Endothelial cell of umbilical vein (primary cell): ENCODE measurements at regions not wholly inside any gene's neighbourhood (a gene's known extent, or its start where the extent isn't known, plus 50 kb on each side); places are given as distances from the start of the nearest gene placed in this dataset.

ENCODE experiments used
- BruUV-seq: library from RNA; stranded (reverse); fragments of 400-500 nt; replicated peaks from 2 replicates; lab custom pipeline; 2021; lab: Mats Ljungman, UMichigan
- CTCF ChIA-PET: fragments of 300-600, 350-600 bp; sonication (Branson Sonifier 250); formaldehyde crosslinking; loops from one replicate; lab custom pipeline; 2021; ENCODE audit warnings: antibody characterized with exemption, inconsistent platforms; lab: Charles Lee
- POLR2A ChIA-PET: fragments of 300-600, 350-600 bp; sonication (Branson Sonifier 250); formaldehyde crosslinking; loops from one replicate; lab custom pipeline; 2021; ENCODE audit warnings: antibody characterized with exemption, inconsistent platforms; lab: Charles Lee
- DNase-seq: peaks from one replicate; pipeline ENCODE4 v3.0.0-alpha.2; 2011; ENCODE audit warnings: low read depth, low spot score
- FAIRE-seq: peaks from 2 replicates; lab custom pipeline; 2011; peaks lifted over from hg19 to GRCh38; lab: Jason Lieb, UNC
- H2AFZ ChIP-seq: 2 replicates; pipeline ENCODE4 v1.6.0; 2012; ENCODE audit warnings: low read depth, low read length, control low read depth, inconsistent platforms
- H3K27ac ChIP-seq: 2 replicates; pipeline ENCODE4 v1.5.1; 2011; ENCODE audit warnings: low read depth, mild to moderate bottlenecking, control low read depth, low read length, moderate library complexity; ENCODE audit not compliant: insufficient read depth
- H3K27me3 ChIP-seq, 2 experiments: 2 replicates each; pipeline versions ENCODE4 v1.6.0 to v1.6.1; 2011; ENCODE audit warnings: low read length in 2 of 2, mixed read lengths in 1 of 2; ENCODE audit not compliant: control insufficient read depth in 2 of 2, insufficient read depth in 2 of 2
- H3K36me3 ChIP-seq, 2 experiments: 2 replicates in 1 of 2; 3 replicates in 1 of 2; pipeline ENCODE4 v1.5.1; 2011; ENCODE audit warnings: low read length in 2 of 2, mild to moderate bottlenecking in 1 of 2, moderate library complexity in 1 of 2; ENCODE audit not compliant: control insufficient read depth in 2 of 2, insufficient read depth in 2 of 2; ENCODE audit errors: extremely low read depth in 1 of 2
- H3K4me1 ChIP-seq: 3 replicates; pipeline ENCODE4 v1.5.1; 2011; ENCODE audit warnings: mild to moderate bottlenecking, low read length; ENCODE audit not compliant: control insufficient read depth, insufficient read depth; ENCODE audit errors: extremely low read depth
- H3K4me2 ChIP-seq: 2 replicates; pipeline ENCODE4 v1.6.1; 2011; ENCODE audit warnings: low read length, control low read depth, mixed read lengths; ENCODE audit not compliant: insufficient read depth
- H3K4me3 ChIP-seq, 3 experiments: fragments of 200-600 bp in 1 of 3; sonication (generic), shearing (Covaris generic) in 1 of 3; replicated peaks in 1 of 3; 2 replicates each; pipeline ENCODE4 v1.5.1; 2011 to 2016; ENCODE audit warnings: control low read depth in 3 of 3, low read length in 3 of 3, mild to moderate bottlenecking in 2 of 3, inconsistent platforms in 1 of 3, low read depth in 1 of 3, moderate library complexity in 1 of 3; ENCODE audit not compliant: insufficient read depth in 1 of 3
- H3K79me2 ChIP-seq: 2 replicates; pipeline ENCODE4 v1.6.0; 2012; ENCODE audit warnings: low read length, inconsistent platforms; ENCODE audit not compliant: control insufficient read depth, insufficient read depth
- H3K9ac ChIP-seq: replicated peaks from 2 replicates; pipeline ENCODE3; 2011; ENCODE audit warnings: low read length, control low read depth; ENCODE audit not compliant: insufficient read depth; ENCODE audit errors: extremely low read depth
- H3K9me1 ChIP-seq: replicated peaks from 3 replicates; pipeline ENCODE4 v1.6.0; 2011; ENCODE audit warnings: mild to moderate bottlenecking, low read length; ENCODE audit not compliant: control insufficient read depth, insufficient read depth; ENCODE audit errors: extremely low read depth
- H3K9me3 ChIP-seq: replicated peaks from 2 replicates; pipeline ENCODE4 v1.5.1; 2012; ENCODE audit warnings: low read length, inconsistent platforms; ENCODE audit not compliant: control insufficient read depth, insufficient read depth
- H4K20me1 ChIP-seq: replicated peaks from 2 replicates; pipeline ENCODE3; 2011; ENCODE audit warnings: mild to moderate bottlenecking, low read length; ENCODE audit not compliant: control insufficient read depth, insufficient read depth; ENCODE audit errors: extremely low read depth
- EZH2 ChIP-seq: IDR thresholded peaks from 2 replicates; pipeline ENCODE4 v1.6.1; 2012; ENCODE audit warnings: borderline replicate concordance, low read depth, mild to moderate bottlenecking, moderate library complexity, low read length, inconsistent platforms; ENCODE audit not compliant: severe bottlenecking
- GATA2 ChIP-seq: IDR thresholded peaks from 2 replicates; pipeline ENCODE4 v1.7.0; 2011; ENCODE audit warnings: low read depth, mild to moderate bottlenecking, moderate library complexity, mixed read lengths, low read length; ENCODE audit not compliant: insufficient read length, insufficient read depth
- JUN ChIP-seq: IDR thresholded peaks from 2 replicates; pipeline ENCODE4 v1.6.1; 2011; ENCODE audit warnings: borderline replicate concordance, low read depth; ENCODE audit not compliant: insufficient read length, insufficient read depth
- MYC ChIP-seq: IDR thresholded peaks from one replicate; pipeline ENCODE4 v1.6.1; 2011; ENCODE audit warnings: mild to moderate bottlenecking, low read depth, low read length
- POLR2A ChIP-seq: IDR thresholded peaks from 2 replicates; pipeline ENCODE4 v1.6.1; 2012; ENCODE audit warnings: low read depth, mild to moderate bottlenecking, control low read depth, low read length
- POLR2AphosphoS5 ChIP-seq: IDR thresholded peaks from 2 replicates; pipeline ENCODE4 v1.6.1; 2012; ENCODE audit warnings: low read depth, mild to moderate bottlenecking, control low read depth, low read length, moderate library complexity; ENCODE audit not compliant: insufficient read depth
- dilution Hi-C: fragments of 300-500 bp; cut with MboI; formaldehyde crosslinking; loops from one replicate; pipeline ENCODE4 v1.15.0; 2019; ENCODE audit warnings: low sequenced_read_pairs; ENCODE audit not compliant: extremely low pct_ligation_motif_present
- intact Hi-C: fragments of 100-400 bp; cut with micrococcal nuclease; formaldehyde crosslinking; loops from one replicate; pipeline ENCODE4 v1.10.0; 2022
- TF ChIP-seq, protein P1 (sequence below), 2 donors: IDR thresholded peaks; 1 replicate in 1 of 2; 2 replicates in 1 of 2; pipeline ENCODE4 v1.5.1; 2011; ENCODE audit warnings: low read length in 2 of 2, mild to moderate bottlenecking in 2 of 2, moderate library complexity in 2 of 2, control low read depth in 1 of 2, inconsistent platforms in 1 of 2, low read depth in 1 of 2; ENCODE audit not compliant: insufficient read depth in 1 of 2; ENCODE audit errors: extremely low read depth in 1 of 2
- TF ChIP-seq, protein P2 (sequence below): IDR thresholded peaks from 2 replicates; pipeline ENCODE4 v1.6.1; 2011; ENCODE audit not compliant: insufficient read depth, insufficient read length

DNA sequence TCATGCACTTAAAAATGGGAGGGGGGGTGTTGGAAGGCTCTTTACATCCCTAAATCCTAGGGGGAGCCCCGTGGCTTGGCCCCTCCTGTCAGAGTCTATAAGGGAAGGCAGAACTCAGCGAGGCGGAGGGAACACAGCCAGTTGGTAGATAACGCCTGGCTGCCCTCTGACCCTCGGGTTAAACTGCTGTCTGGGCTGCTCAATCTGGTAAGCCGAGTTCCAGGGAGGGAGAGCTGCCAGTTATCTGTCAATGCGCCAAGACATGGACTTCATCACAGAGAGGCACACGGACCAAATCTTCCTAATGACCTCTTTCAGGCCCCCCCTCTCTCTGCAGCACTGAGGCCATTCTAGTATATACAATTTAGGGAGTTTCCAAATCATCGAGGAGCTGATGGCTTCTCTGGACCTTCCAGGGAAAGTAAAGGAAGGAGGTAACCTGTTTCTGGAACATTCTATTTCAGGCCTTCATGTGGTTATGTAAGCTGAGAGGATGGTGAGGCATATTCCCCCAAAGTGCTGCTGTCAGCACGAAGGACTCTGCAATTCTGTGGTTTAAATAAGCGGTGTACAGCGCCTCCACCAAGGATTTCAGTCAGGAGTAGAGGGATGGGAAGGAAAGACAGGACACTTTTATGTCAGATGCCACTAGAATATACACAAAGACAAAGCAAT is 349.0 kb downstream of the MCTP2 start:
- Histone ChIP-seq H3K9me1 (no peaks in the 10 kb centered on the region), H3K36me3 (no peaks in the 10 kb centered on the region), H3K4me2 (no peak overlapping the region), H3K79me2 (no peaks in the 10 kb centered on the region), H3K4me3 (no peak overlapping the region), H4K20me1 (no peaks in the 10 kb centered on the region), H3K9ac (no peak overlapping the region), H3K4me1 (peaks cover 17% of the 10 kb centered on the region), H3K27ac (no peak overlapping the region), H3K9me3 (no peaks in the 10 kb centered on the region), H3K27me3 (no peaks in the 10 kb centered on the region), H2AFZ (no peak overlapping the region)
- intact Hi-C loops = loop anchor here (5.0 to 10.0 kb wide), 5 partner anchors 722 to 1464 kb away; no protein-coding TSS in a partner anchor
- dilution Hi-C loops = no loop called here
- ChIA-PET POLR2A (no interaction called here), CTCF (interaction anchor here (0.9 to 5.8 kb wide), 5 partner anchors 12 to 1746 kb away, joined by 3 to 198 read pairs (median 3); no protein-coding TSS in a partner anchor)
- TF ChIP-seq POLR2AphosphoS5 (no peak), JUN (no peak), POLR2A (no peak), EZH2 (no peak), MYC (no peak), GATA2 (no peak)
- TF ChIP-seq, protein P1, sequence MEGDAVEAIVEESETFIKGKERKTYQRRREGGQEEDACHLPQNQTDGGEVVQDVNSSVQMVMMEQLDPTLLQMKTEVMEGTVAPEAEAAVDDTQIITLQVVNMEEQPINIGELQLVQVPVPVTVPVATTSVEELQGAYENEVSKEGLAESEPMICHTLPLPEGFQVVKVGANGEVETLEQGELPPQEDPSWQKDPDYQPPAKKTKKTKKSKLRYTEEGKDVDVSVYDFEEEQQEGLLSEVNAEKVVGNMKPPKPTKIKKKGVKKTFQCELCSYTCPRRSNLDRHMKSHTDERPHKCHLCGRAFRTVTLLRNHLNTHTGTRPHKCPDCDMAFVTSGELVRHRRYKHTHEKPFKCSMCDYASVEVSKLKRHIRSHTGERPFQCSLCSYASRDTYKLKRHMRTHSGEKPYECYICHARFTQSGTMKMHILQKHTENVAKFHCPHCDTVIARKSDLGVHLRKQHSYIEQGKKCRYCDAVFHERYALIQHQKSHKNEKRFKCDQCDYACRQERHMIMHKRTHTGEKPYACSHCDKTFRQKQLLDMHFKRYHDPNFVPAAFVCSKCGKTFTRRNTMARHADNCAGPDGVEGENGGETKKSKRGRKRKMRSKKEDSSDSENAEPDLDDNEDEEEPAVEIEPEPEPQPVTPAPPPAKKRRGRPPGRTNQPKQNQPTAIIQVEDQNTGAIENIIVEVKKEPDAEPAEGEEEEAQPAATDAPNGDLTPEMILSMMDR (IDR thresholded peaks at IDR 0.05; ENCODE audit: extremely low read depth in 1 of 2, insufficient read depth in 1 of 2, low read depth in 1 of 2, low read length in 2 of 2) = no peak
- TF ChIP-seq, protein P2, sequence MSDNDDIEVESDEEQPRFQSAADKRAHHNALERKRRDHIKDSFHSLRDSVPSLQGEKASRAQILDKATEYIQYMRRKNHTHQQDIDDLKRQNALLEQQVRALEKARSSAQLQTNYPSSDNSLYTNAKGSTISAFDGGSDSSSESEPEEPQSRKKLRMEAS = no peak
- BruUV-seq = no TSS peak
- no peak for DNase-seq
- no peak for FAIRE-seq
